ENCODE measurements at regions not wholly inside any gene's neighbourhood (a gene's known extent, or its start where the extent isn't known, plus 50 kb on each side); places are given as distances from the start of the nearest gene placed in this dataset.

DNA sequence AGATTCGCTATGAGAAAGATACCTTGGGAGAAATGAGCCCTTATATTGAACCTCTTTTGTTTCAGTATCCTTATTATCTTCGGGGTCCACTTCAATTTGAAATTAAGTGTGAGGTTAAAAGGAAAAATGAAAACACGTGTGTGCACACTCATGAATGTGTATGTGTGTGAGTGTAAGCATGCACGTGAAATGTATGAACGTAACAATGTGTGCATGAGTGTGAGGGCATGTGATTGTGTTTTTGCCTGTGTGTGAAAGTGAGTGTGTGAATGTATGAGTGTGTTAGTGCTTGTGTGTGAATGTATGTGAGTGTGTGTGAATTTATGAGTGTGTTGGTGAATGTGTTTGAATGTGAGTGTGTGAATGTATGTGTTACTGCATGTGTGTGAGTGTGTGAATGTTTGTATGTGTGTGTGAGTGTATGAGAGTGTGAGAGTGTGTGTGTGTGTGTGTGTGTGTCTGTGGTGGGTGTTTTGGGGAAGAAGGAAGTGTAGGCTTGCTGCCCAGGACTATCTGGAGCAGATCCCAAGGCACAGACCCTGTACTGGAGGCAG lies 224.0 kb upstream of the CDH13 start:
- no peak for DNase-seq

DNA sequence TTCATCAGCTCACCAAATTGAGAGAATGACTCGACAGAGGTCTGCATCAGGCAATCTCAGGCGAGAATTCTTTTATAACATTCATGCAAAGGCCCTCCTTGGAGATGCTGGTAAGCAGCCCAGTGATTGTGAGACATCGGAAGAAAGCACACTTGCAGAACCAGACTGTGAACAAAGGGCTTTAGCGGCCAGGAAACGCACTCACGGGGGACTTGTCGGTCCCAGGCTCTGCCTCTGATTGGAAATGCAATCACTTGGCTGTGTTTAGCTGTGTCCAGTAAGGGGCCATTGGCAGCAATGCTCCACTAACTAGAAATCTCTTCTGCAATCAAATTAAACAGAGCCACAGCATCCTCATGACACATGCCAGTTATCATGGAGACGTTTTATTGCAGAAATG lies 226.7 kb upstream of the CDH13 start:
- no peak for DNase-seq

DNA sequence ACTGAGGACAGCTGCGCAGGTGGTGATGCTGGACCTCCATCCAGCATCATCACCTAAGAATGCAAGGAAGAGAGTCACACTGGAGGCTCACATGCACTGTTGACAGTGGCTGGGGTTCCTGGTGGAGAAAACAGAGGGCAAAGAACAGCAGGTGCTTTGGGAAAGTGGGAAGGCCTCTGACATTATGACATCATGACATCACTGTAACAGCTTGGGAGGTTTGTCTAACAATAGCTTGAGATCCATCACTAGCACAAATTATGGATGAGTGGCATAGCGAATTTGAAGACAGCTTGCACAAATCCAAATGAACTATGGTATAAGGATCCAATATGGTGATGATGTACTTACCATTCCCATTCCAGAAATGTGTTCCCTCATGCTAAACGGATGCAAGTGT lies 226.5 kb upstream of the MPHOSPH6 start:
- DNase-seq: no peak

DNA sequence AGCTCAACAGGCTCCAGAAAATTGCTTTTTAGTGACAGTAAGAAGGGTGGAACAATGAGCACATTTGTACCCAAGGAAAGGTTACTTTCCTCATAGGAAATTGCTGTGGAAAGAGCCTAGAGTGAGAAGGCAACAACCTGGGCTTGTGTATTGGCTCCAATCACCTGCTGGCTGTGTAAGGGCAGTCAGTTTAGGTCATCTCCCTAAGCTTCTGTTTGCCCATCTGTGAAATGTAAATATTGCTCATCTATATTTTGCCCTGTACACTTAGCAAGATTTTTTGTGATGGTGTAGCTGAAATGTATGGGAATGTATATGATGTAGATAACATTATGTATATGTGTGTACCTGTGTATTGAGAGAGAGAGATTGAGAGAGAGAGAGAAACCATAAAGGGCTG lies 225.2 kb upstream of the MPHOSPH6 start:
- no peak for DNase-seq

DNA sequence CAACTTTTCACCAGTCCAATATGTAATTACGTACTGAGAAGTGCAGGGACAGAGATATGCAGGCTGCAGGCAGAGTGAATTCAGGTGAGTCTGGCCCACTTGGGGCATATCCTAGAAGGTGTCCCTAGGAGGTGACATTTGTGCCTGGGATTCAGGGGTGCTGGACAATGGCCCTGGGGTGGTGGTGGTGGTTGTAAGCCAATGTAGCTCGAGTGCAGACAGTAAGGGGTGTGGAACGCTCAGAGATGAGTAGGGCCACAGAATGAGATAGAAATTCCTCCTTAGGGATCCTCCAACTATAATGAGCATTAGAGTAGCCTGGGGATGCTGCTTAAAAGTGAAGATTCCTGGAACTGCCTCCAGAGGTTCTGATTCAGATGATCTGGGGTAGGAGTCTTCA lies 221.7 kb upstream of the MPHOSPH6 start:
- DNase-seq: no peak

DNA sequence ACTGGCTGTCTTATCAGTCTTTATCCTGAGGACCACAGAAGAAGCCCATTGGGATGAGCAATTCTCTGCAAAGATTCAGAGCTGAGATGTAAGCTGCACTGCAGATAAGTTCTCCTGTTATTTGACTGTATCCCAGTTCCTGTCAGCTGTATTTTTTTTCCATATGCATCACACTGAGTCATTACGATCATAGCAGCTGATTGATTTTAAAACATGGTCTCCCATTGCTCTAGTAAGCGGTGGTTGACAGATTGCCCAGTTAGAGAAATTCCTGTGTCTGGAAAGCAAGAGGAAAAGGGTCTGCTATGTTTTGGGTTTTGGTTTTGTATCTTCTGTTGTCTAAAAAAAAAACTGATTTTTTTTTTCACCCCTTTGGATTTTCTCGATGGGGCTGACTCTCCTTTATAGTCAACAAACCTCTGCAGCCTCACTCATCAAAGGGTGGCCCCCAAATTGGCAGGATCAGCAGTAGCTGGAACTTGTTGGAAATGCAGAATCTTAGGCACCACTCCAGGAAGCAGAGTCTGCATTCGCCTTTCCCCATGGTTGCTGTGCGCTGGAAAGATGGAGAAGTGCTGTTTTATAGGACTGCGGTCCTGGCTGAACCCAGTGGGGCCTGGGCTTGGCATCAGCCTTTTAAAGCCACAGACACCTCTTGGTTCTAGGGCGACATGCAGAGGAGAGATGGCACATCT lies 220.1 kb upstream of the MPHOSPH6 start:
- no peak for DNase-seq

DNA sequence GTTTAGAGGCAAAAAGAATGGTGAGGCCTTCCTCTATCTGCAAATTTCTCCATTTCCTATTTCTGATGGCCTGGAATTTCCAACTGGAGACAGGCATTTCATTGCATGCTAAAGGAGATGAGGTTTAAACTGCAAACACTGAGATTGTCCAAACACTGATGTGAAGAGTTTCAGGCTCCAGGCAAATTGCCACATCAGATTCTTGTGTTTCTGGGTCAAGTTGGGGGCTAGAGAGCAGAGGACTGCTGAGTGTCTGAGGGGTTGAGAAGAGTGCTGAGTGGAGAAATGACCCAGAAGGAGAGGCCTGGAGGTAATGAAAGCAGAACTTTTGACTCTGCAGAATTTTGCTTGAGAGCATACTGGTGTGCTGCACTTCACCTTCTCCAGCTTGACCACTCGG lies 216.7 kb upstream of the MPHOSPH6 start:
- DNase-seq: no peak

DNA sequence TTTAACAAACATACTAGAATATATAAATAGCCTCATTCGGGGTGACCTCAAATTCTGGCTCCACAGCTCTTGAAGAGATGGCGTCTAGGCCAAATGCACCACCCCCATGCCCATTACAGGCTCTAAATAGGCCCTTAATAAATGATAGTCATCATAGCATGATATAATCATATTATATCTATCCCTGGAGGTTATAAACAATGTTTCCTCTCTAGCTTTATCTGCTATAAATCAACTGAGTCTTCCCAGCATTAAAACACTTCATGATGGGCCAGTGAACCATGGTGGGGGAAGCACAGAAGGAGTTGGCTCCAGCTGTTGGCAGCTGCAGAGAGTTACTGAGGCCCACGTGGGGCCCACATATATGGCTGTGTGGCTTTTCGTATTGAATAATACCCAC lies 214.9 kb upstream of the MPHOSPH6 start:
- no peak for DNase-seq

DNA sequence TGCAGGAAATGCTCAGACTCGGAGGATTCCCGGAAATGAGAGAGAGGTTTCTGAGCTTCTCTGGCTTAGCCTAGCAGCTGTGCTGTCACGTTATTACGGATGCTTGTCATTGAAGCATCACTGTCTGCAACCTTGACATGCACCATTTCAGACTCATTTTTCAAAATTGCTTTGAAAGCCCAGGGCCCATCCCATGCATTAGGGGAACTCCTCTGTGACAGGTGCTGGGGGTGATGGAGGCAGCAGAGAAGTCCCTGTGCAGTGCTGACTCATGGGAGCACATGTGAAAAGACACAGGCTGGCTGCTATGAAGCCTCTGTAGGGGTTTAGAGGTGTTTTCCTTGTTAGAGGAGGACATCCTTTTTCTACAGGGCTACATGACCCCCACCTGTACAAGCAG lies 214.0 kb upstream of the MPHOSPH6 start:
- DNase-seq: no peak

DNA sequence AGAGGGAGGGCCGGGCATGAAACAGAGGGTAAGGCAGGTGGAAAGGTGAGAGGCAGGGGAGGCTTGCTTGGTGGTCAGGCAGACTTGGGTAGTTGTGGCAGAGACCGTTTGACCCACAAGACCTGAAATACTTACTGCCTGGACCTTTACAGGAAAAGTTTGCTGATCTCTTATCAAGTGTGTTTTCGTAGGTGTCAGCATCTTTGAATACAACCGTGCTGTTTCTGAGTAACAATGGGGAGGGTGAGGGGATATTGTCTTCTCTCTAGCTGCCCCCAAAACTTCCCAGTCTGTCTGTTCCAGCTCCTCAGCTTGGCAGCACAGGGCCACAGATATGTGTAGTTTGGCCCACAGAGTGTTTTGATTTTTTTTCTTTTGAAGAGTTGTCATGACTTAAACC lies 212.5 kb upstream of the MPHOSPH6 start:
- no peak for DNase-seq

DNA sequence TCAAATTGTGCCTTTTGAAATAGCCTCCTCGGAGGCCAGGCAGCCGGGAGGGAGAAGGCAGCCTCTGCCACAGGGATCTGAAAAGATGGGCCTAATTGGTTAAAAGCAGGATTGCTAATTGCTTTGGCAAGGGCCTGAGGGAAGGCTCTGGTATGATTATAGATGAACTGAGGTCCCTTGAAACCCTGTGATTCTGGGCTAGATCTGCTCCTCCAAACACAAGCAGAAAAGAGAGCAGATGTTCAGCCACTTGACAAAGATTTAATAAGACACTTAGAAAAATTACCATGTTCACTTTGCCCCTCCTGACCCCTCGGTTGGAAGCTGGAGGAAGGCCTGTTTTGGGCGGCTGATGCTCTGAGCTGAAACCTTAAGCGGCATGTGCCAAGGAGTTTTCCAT lies 209.5 kb upstream of the MPHOSPH6 start:
- DNase-seq: peak; percentile 59

DNA sequence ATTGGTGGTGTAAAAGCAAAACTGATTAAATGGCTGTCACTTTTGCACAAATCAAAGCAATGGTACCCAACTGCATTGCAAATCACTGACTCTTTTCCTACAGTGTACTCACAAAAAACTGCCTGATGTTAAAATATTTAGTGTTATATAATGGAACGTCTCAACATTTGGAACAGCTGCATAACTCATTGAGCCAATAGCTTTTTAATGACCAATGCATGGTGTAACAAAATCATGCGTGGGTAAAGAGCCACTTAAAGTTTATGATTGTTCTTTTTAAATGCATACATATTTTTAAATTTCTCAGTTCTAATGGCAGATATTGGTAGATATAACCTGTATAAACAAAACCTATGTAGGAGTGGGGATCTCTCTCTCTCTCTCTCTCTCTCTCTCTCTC lies 204.0 kb upstream of the MPHOSPH6 start:
- DNase-seq: no peak

DNA sequence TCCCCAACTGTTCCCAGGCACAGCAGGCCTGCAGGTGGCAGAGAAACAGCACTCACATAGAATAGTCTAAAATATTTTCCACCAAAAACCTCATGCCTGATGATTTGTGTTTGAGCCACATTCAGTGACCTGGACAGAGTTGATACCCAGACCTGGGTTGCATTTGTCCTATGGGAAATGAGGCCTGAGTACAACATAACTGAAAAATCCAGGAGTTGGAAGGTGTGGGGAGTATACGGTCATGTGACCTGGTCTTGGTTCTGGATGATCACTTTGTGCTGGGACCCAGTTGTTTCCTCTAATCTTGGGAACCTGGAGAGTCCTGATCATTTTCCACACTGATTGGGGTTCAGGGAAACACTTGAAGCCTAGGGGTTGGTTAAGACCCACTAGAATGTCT lies 200.3 kb upstream of the MPHOSPH6 start:
- DNase-seq: no peak

DNA sequence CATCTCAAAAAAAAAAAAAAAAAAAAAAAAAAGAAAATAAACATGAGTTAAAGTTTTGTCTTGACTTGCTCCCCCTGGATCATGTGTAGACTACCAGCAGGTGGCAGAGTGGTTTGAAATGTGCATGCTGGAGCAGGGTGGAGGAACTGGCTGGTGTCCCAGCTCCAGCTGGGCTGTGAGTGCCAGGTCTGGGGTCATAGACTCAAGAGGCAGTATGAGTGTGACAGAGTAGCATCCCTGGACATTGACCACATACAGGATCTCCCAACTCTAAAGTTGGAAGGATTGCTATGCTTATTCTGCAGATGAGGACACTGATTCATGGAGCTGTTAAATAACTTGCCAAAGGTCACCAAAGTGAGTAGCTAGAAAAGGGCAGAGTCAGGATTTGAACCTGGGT lies 198.0 kb upstream of the MPHOSPH6 start:
- DNase-seq: no peak

DNA sequence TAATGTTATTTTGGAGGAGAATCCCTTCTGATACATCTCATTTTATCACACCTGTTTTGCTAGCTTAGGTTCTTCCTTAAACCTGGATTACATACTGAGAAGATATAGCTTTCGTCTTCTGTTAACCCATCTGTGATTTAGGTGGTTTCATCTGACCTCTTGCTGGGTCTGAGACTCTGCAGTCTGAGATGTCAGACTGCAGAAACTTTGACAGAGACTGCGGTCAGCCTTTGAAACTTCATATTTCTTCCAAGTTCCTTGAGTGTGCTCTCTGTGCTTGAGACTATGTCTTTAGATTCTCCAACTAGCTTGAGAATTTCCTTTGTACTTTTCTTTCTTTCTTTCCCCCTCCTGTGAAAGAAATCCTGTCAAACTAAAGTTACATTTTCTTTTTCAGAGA lies 196.4 kb upstream of the MPHOSPH6 start:
- DNase-seq: no peak

DNA sequence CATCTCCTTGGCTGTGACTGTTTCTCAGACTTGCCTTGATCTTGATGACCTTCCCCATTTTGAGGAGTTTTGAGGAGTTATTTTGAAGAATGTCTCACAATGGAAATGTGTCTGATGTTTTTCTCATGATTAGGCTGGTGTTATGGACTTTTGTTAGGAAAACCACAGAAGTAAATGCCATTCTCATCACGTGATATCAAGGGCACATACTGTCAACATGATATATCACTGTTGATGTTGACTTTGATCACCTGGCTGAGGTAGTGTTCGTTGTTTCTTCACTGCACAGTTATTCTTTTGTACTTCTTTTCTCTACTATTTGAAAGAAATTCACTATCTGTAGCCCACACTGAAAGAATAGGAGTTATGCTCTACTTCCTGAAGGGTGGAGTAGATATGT lies 194.7 kb upstream of the MPHOSPH6 start:
- no peak for DNase-seq

DNA sequence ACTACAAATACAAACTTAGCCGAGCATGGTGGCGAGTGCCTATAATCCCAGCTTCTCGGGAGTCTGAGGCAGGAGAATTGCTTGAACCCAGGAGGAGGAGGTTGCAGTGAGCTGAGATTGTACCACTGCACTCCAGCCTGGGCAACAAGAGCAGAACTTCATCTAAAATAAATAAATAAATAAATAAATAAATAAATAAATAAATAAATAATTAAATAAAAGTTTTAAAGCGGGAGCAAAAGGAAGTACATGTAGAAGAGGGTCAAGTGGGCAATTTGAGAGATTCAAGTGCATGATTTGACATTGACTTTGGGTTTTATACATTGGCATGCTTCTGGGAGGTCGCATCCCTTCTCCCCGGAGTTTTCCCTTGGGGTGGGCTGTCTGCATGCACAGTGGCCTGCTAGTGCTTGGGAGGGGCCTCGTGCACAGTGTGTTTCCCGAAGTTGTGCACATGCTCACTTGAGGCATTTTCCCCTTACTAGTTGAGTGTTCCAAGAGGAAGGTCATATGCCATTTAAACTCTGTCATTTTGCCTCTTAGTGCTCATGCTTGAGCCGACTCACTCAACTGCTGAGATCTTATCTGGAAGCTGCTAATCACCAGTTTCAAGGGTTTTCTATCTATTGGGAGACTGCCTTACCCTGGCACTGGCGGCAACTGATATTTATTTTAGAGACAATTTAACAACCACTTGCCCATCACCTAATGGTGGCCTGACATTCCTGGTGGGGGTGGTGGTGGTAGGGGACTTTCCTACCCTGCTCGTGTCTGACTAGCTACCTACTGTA lies 193.2 kb upstream of the MPHOSPH6 start:
- DNase-seq: no peak

DNA sequence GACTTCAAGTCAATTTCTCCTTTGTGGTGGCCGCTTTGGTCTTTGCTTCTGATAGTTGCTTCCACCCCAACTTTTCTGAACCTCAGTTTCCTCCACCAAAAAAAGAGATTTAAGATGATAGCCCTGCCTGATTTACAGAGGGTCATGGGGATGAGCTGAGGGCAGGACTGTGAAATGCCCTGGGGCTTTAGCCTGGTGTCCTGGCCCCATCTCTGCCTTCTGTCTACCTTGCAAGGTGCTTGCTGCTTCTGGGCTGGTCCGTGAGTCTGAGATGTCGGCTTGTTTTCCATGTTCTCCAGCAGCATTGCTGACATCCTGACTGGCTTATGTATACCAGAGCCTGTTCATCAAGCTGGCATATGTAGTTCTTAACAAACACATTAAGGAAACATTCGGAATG lies 191.9 kb upstream of the MPHOSPH6 start:
- DNase-seq: no peak

DNA sequence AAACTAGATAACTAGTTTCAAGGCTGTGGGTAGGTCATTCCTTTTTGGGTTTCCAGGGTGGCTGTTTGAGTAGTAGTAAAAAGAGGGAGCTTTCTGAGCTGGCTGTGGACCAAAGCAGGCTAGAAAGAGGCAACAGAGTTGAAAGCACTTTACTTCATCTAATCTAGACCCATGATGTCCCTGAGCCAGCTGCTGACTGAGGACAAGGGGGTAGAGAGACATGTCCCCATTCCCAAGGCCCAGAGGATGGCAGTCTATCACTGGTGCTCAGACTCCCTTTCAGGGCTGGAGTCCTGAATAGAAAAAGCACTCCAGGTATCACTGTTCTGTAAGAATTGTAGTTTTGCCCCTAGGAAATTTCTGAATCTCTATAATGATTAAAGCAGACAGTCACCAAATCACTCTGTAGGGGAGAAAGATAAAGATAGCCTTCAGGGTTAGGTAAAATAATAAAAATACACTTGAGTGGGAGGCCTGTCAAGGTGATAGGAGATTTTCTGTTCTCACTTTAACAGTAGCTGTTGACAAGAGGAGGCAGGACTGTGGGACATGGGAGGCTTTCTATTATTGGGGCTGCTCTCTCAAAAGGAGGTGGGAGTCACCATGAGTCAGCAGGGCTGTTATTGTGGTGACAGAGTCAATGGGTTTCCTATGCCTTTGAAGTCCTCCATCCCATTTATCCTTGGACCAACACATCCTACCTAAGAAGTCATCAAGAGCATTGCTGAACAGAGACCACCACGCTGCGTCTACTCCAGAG lies 190.2 kb upstream of the MPHOSPH6 start:
- no peak for DNase-seq

DNA sequence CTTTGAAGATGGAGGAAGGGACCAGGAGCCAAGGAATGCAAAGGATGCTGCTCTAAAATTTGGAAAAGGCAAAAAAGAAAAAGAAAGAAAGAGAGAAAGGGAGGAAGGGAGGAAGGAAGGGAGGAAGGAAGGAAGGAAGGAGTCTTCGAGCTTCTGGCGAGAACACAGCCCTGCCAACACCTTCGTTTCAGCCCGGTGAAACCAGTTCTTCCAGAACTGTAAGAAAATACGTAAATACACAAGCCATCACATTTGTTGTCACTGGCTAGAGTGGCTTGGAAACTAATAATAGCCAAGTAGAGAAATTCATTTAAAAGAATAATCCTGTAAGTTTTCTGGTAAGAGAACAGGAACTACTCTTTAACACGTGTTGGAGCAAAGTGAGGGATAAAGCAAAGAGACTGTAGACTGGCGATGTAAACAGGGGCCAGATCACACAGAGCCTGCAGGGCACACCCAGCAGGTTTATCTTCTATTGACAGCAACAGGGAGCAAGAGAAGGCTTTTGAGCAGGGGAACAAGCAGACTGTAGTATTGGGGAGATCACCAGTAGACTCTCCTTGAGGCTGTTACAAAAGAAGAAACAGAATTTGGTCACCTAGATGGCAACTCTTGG lies 188.7 kb upstream of the MPHOSPH6 start:
- no peak for DNase-seq

DNA sequence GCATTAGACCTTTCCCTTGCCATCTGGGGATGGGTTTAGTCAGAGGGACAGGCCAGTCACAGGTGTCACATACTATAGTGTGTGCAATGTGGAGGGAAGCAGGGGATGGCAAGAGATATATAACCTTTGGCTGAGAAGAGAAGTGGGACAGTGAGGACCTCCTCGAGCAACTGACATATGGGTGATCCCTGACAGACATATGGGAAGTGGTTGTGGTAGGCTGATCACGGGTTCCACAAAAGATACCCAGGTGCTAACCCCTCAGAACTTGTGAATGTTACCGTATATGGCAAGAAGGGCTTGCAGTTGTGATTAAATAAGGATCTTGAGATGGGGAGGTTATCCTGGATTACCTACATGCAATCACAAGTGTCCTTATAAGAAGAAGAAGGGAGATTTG lies 188.1 kb upstream of the MPHOSPH6 start:
- no peak for DNase-seq

DNA sequence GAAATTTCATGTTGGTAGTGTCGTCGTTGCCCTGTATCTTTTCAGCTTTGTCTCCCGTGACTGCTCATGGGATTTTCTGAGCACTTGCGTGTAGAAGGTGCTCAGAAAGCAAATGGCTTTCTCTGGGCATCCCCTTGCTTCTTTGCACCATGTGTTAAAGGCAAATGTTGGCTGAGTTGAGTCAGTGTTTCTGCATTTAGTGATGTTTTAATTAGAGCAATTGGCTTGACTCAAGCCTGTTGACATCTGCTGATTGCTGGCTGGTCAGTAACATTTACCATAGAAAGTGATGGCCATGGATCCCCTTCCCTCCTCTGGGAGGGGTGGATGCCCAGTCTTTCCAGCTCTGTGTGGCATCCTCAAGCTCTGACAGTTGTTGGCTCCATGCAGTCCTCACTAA lies 187.2 kb upstream of the MPHOSPH6 start:
- no peak for DNase-seq

DNA sequence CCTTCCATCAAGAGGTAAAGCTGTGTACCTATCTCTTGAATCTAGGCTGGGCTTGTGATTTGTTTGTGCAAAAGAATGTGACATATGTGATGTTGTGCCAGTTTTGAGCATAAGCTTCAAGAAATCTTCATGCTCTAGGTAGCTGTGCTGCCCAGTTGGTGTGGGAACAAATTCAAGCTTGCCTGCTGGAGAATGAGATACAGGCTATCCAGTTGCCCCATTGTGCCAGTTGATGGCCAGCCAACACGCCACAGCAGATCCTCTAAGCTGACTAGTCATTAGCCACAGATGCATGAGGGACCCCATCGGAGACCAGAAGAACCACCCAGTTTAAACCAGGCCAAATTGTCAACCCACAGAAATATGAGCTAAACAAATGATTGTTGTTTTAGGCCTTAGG lies 180.5 kb upstream of the MPHOSPH6 start:
- DNase-seq: no peak

Measured in NCI-H1105 treated with DMSO at 0.1 percent for 48 hours (cell line).